Heart right ventricle (tissue), 16 donors: ENCODE measurements at regions not wholly inside any gene's neighbourhood (a gene's known extent, or its start where the extent isn't known, plus 50 kb on each side); places are given as distances from the start of the nearest gene placed in this dataset.

ENCODE experiments used
- ATAC-seq, 8 donors: fragments of 200-7000 bp; cut with Tn5 transposase; one replicate each; pipeline ENCODE4 v1.9.1; 2020; ENCODE audit warnings: mild to moderate bottlenecking in 8 of 8, moderate library complexity in 8 of 8, moderate number of reproducible peaks in 1 of 8
- DNase-seq, 2 donors: peaks; one replicate each; pipeline ENCODE4 v3.0.0-alpha.2; 2020
- H3K27ac ChIP-seq, 10 donors: fragments of 200-600 bp; sonication (generic) in 2 of 10; one replicate each; pipeline versions ENCODE4 v1.5.0 to v1.8.0; 2020 to 2022; ENCODE audit warnings: mild to moderate bottlenecking in 3 of 10
- H3K27me3 ChIP-seq, 7 donors: fragments of 200-600 bp; one replicate each; pipeline ENCODE4 v1.8.0; 2021 to 2022; ENCODE audit warnings: mild to moderate bottlenecking in 2 of 7
- H3K36me3 ChIP-seq, 9 donors: fragments of 200-600 bp; sonication (generic) in 1 of 9; one replicate each; pipeline versions ENCODE4 v1.5.0 to v1.8.0; 2020 to 2022; ENCODE audit warnings: mild to moderate bottlenecking in 2 of 9
- H3K4me1 ChIP-seq, 9 donors: fragments of 200-600 bp; sonication (generic) in 1 of 9; one replicate each; pipeline versions ENCODE4 v1.5.0 to v1.8.0; 2020 to 2022; ENCODE audit warnings: mild to moderate bottlenecking in 4 of 9
- H3K4me3 ChIP-seq, 10 donors: fragments of 200-600 bp; sonication (generic) in 2 of 10; one replicate each; pipeline versions ENCODE4 v1.5.0 to v1.8.0; 2020 to 2022; ENCODE audit warnings: mild to moderate bottlenecking in 7 of 10, moderate library complexity in 2 of 10
- H3K9me3 ChIP-seq, 11 donors: fragments of 200-600 bp in 10 of 11; sonication (generic) in 2 of 11; one replicate each; pipeline versions ENCODE4 v1.5.0 to v1.8.0; 2013 to 2022; ENCODE audit warnings: mild to moderate bottlenecking in 2 of 11, control low read depth in 1 of 11, moderate library complexity in 1 of 11
- WGBS, 2 donors: extraction: QIAGEN DNeasy Blood & Tissue Kit; methylation state at CpG; one replicate each; pipeline ENCODE4 v1.1.7; 2013; ENCODE audit warnings: inconsistent platforms in 1 of 2; 5-methylcytosine and 5-hydroxymethylcytosine counted together
- intact Hi-C, 10 donors: fragments of 100-400 bp; cut with DNase I; formaldehyde crosslinking; loops; one replicate each; pipeline versions ENCODE4 v1.11.1 to v1.14.2; 2022
- TF ChIP-seq, protein P1 (sequence below), 9 donors: fragments of 200-600 bp; sonication (generic) in 2 of 9; IDR thresholded peaks; one replicate each; pipeline versions ENCODE4 v1.5.0 to v1.8.0; 2021 to 2022; ENCODE audit warnings: antibody characterized with exemption in 9 of 9, mild to moderate bottlenecking in 5 of 9, moderate library complexity in 1 of 9
- donor health status: Arrhythmogenic right ventricular cardiomyopathy.
- donor health status: ischemic (EF 13 %, LVEDD 7.1; RV severe dilation, severe dysfunction).
- donor health status: healthy with polysubstance abuse.
- donor health status: DM: no; HTN: yes; CAD: no.
- donor health status: DM: no; HTN: no; CAD: no.
- donor health status: ischemic (EF 25% LVEDD 6.9; RV normal size, moderate dysfunction).
- donor health status: ischemic (EF 25% LVEDD 5.7; RV mildly dilated, moderate dysfunction).
- donor health status: healthy.
- donor health status: DM: yes; HTN: yes; CAD: no.
- donor health status: Ischemic cardiomyopathy.
- donor health status: ischemic (EF 35%, LVEDD 5.7; RV mildly dilated, moderate dysfunction).
- donor health status: nonischemic (EF 11% LVEDD 7.7; RV severe dilation, severe dysfunction).
- donor health status: DM: yes; HTN: yes; CAD: no.
- donor health status: PGD.
- donor health status: ischemic (EF 29% LVEDD 5.4; RV normal size, mild dysfunction).
- donor health status: nonischemic (EF 23%, LVEDD 6.1; RV moderate dilation, normal function).

DNA sequence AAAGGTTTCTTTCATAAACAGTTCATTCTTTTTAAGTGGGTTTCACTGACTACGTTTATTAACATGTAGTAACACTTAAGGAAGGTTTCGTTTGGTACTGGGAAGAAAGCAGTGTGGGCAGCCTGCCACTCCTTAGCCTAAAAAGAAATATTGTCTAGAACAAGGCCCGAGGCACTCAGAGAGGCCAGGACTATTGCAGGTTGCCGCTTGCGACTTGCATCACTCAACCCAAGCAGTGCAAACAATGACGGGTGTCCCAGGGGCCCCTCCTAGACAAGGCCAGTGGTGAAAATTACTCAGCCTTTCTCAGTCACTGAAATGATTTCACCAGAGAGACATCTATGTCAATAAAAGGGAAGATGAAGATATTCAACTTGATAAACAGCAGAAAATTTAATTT is 243.9 kb downstream of the SNX13 start:
- Histone ChIP-seq H3K36me3 (no peaks in the 10 kb centered on the region), H3K27me3 (no peaks in the 10 kb centered on the region), H3K27ac (peak overlapping the region in 4 of 10 donors; percentile 5 to 47 (median 34)), H3K4me1 (no peaks in the 10 kb centered on the region), H3K4me3 (no peak overlapping the region), H3K9me3 (peaks cover 0 to 28% (median 13%) of the 10 kb centered on the region in 11 donors)
- TF ChIP-seq, protein P1, sequence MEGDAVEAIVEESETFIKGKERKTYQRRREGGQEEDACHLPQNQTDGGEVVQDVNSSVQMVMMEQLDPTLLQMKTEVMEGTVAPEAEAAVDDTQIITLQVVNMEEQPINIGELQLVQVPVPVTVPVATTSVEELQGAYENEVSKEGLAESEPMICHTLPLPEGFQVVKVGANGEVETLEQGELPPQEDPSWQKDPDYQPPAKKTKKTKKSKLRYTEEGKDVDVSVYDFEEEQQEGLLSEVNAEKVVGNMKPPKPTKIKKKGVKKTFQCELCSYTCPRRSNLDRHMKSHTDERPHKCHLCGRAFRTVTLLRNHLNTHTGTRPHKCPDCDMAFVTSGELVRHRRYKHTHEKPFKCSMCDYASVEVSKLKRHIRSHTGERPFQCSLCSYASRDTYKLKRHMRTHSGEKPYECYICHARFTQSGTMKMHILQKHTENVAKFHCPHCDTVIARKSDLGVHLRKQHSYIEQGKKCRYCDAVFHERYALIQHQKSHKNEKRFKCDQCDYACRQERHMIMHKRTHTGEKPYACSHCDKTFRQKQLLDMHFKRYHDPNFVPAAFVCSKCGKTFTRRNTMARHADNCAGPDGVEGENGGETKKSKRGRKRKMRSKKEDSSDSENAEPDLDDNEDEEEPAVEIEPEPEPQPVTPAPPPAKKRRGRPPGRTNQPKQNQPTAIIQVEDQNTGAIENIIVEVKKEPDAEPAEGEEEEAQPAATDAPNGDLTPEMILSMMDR (IDR thresholded peaks at IDR 0.05), result no peak
- WGBS, 2 donors, result 55 to 64% methylated on average over 6 of the region's 6 CpGs
- intact Hi-C loops, result loop anchor here in 1 of 10 donors (10.0 kb wide), 1 partner anchor 648 kb away; no protein-coding TSS in a partner anchor
- ATAC-seq (peak in 7 of 8 donors; percentile 34 to 98 (median 83)), DNase-seq (peak in 1 of 2 donors; percentile 62)

DNA sequence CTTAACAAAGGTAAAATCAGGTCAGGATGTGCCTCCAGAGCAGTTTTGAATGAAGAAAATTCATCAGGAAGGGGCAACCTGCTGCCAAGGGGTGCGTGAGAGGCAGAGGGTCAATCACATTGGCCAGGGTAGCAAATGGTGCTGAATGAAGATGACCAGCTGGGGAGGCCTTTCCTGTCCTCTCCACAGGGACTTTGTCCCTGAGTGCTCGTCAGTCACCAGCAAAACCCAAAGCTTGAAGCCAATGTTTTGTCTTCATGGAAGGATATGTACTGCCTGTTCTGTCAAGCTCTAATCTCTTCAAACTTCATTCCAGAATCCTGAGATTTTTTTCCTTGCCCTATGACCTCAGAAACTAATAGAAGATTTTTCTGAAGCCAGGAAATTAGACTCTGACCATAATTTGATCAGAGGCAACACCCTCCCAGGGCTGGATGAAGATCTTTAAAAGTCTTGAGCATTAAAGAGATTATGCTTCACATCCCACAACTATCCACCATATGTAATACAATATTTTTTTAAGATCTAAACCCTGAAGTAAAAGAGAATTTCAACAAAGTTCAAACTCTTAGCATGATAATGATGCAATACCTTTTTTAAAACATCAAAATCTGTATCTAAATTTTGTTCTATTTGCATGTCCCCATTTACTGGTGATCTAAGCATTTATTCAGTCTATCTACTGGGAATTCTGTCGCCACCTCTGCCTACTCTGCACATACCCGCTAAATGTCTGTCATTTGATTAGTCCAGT is 243.0 kb downstream of the SNX13 start:
- H3K4me1 ChIP-seq, result no peaks in the 10 kb centered on the region
- TF ChIP-seq, protein P1 (IDR thresholded peaks at IDR 0.05), result no peak
- peak overlapping the region in 4 of 10 donors; percentile 5 to 47 (median 26) for H3K27ac ChIP-seq
- ATAC-seq (peak in 4 of 8 donors; percentile 30 to 75 (median 64)), DNase-seq (no peak)
- H3K9me3 ChIP-seq, result peaks cover 0 to 28% (median 13%) of the 10 kb centered on the region in 11 donors
- 78 to 87% methylated on average over 4 of the region's 4 CpGs for WGBS, 2 donors
- no peaks in the 10 kb centered on the region for H3K36me3 ChIP-seq
- no peaks in the 10 kb centered on the region for H3K27me3 ChIP-seq
- intact Hi-C loops, result loop anchor here in 1 of 10 donors (10.0 kb wide), 1 partner anchor 647 kb away; no protein-coding TSS in a partner anchor
- H3K4me3 ChIP-seq, result no peak overlapping the region

DNA sequence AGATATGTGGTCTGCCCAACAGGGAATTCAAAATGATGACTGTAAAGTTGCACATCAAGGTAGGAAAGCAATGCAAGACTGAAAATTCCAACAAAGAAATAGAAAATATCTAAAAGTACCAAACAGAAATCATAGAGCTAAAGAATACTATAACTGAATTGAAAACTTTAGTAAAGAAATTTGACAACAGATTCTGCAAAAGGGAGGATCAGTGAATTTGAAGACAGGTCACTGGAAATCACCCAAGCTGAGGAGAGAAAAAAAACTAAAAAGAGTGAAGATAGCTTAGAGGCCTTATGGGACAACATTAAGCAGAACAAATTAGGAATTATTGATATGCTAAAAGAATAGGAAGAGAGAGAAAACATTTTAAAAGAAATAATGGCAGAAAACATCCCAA is 240.6 kb downstream of the SNX13 start:
- no peak for ATAC-seq
- no peaks in the 10 kb centered on the region for H3K4me1 ChIP-seq
- no peak overlapping the region for H3K27ac ChIP-seq
- no peaks in the 10 kb centered on the region for H3K27me3 ChIP-seq
- TF ChIP-seq, protein P1 (IDR thresholded peaks at IDR 0.05), result no peak
- peaks cover 0 to 28% (median 13%) of the 10 kb centered on the region in 11 donors for H3K9me3 ChIP-seq
- DNase-seq, result no peak
- intact Hi-C loops, result loop anchor here in 4 of 10 donors (10.0 kb wide), 2 partner anchors 615 to 645 kb away; no protein-coding TSS in a partner anchor
- H3K4me3 ChIP-seq, result no peak overlapping the region
- H3K36me3 ChIP-seq, result no peaks in the 10 kb centered on the region

DNA sequence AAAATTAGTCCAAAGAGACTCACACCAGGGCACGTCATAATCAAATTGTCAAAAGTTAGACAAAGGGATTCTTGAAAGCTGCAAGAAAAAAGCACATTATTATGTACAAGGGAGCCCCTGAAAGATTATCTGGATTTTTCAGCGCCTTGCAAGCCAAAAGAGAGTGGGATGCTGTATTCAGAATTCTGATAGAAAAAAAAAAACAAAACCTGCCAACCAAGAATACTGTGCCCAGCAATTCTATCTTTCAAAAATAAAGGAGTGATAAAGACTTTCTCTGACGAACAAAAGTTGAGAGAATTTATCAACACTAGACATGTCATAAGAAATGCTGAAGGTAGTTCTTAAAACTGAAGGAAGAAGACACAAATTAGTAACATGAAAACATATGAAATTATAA is 240.2 kb downstream of the SNX13 start:
- intact Hi-C loops, result loop anchor here in 3 of 10 donors (10.0 kb wide), 2 partner anchors 615 to 645 kb away; no protein-coding TSS in a partner anchor
- Histone ChIP-seq H3K4me3 (no peak overlapping the region), H3K36me3 (no peaks in the 10 kb centered on the region), H3K9me3 (peaks cover 0 to 28% (median 13%) of the 10 kb centered on the region in 11 donors), H3K27me3 (no peaks in the 10 kb centered on the region), H3K4me1 (no peaks in the 10 kb centered on the region), H3K27ac (no peak overlapping the region)
- WGBS, 2 donors, result 48 to 58% methylated on average over 3 of the region's 3 CpGs
- ATAC-seq (no peak), DNase-seq (no peak)
- TF ChIP-seq, protein P1 (IDR thresholded peaks at IDR 0.05), result no peak
